AG10803 (cell line): ENCODE measurements at regions not wholly inside any gene's neighbourhood (a gene's known extent, or its start where the extent isn't known, plus 50 kb on each side); places are given as distances from the start of the nearest gene placed in this dataset.

Source experiments
- DNase-seq: peaks from one replicate; pipeline ENCODE4 v3.0.0; 2010; ENCODE audit warnings: low read depth
- H3K4me3 ChIP-seq: 2 replicates; pipeline ENCODE4 v1.5.1; 2011; ENCODE audit warnings: mild to moderate bottlenecking, low read length, control low read depth
- CTCF ChIP-seq: conservative IDR thresholded peaks from 2 replicates; pipeline ENCODE4 v1.5.1; 2011; ENCODE audit warnings: mild to moderate bottlenecking, low read length, control low read depth, inconsistent platforms

- no peak overlapping the region for H3K4me3 ChIP-seq
- peak; percentile 23 for DNase-seq
- TF ChIP-seq CTCF = no peak
These were observed 440.1 kb upstream of the PTBP2 start for GRCh38 chr1:96281491-96281890.

- TF ChIP-seq CTCF = no peak
- no peak for DNase-seq
- no peak overlapping the region for H3K4me3 ChIP-seq
These were observed 431.6 kb upstream of the PTBP2 start for GRCh38 chr1:96290033-96290432.

- no peak for DNase-seq
- no peak for TF ChIP-seq CTCF
- H3K4me3 ChIP-seq = no peak overlapping the region
These were observed 430.8 kb upstream of the PTBP2 start for GRCh38 chr1:96290801-96291200.

GRCh38 chr1:96291468-96291867 lies 430.1 kb upstream of the PTBP2 start:
- H3K4me3 ChIP-seq = no peak overlapping the region
- no peak for TF ChIP-seq CTCF
- DNase-seq = no peak

- peak; percentile 5 for DNase-seq
- no peak for TF ChIP-seq CTCF
- H3K4me3 ChIP-seq = no peak overlapping the region
These were observed 429.4 kb upstream of the PTBP2 start for GRCh38 chr1:96292141-96292540.

- no peak for DNase-seq
- no peak for TF ChIP-seq CTCF
- H3K4me3 ChIP-seq = no peak overlapping the region
These were observed 424.6 kb upstream of the PTBP2 start for GRCh38 chr1:96296991-96297390.

- peak; percentile 88 for DNase-seq
- H3K4me3 ChIP-seq = no peak overlapping the region
- TF ChIP-seq CTCF = no peak
These were observed 414.6 kb upstream of the PTBP2 start for GRCh38 chr1:96306809-96307560.
